ENCODE measurements at regions not wholly inside any gene's neighbourhood (a gene's known extent, or its start where the extent isn't known, plus 50 kb on each side); places are given as distances from the start of the nearest gene placed in this dataset.

DNA sequence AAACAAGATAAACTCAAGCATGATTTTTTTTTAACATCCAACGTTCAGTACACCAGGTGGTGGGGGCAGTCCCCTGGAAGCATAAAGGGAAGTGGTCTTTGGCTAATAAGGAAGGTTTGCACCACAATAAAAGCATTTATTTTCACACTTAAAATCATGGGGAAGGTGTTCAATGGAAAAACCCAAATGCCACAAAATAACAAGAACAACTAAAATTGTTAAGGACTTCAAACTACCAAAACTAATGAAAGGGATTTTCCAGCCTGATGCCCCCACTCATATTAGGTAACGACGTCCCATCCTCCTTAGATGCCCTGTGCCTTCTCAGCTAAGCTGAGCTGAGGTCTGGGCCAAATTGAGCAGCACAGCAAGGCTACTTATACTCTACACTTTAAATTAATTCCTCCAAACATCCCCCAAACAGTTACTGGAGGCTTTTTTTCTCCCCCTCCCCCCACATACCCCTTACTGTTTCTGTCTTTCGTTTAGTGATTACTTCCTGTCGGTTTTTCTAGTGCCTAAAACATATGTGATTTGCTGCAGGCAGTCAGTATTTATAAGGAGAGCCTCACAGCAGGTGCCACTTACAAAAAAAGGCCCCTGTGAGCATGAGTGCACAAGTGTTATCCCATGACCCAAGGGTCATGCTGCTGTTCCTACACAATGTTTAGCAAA, 259.7 kb upstream of the ZNF608 start:
- no peak for DNase-seq (ENCODE audit: low read depth in 2 of 2)

DNA sequence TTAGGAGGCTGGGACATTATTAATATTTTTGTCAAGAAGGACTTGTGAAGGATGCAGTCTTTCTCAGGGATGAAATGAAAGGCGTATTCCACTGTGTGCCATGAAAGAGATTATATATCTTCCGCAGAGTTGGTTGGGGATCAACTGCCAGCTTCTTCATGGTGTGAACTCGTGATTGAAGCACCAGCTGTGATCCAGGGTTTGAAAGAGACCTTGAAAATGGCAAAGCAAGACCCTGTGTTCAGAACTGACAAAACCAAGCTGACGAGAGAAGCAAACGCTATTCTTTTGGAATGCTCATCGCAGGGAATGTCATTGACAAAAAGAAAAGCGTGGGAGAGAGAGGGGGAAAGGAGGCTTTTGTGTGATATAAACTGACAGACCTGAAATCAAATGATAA, 263.9 kb upstream of the ZNF608 start:
- no peak for DNase-seq (ENCODE audit: low read depth in 2 of 2)

DNA sequence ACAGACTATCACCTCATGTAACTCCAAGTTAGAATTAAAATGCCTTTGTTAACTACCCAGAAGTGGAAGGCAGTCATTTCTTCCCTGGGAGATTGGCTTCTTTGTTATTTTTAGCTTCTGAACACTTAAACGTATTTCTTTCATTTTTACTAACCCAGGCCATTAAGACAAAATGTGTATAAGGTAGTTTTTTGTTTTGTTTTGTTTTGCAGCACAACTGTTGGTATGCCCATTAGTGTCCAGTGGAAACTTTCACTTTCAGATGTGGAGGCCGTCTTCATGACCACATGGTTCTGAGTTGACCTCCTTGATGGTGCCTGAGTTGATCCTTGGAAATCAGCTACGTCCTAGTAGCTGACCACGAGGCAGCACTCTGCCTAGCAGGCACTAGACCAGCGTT, 264.6 kb upstream of the ZNF608 start:
- DNase-seq (ENCODE audit: low read depth in 2 of 2), result no peak

DNA sequence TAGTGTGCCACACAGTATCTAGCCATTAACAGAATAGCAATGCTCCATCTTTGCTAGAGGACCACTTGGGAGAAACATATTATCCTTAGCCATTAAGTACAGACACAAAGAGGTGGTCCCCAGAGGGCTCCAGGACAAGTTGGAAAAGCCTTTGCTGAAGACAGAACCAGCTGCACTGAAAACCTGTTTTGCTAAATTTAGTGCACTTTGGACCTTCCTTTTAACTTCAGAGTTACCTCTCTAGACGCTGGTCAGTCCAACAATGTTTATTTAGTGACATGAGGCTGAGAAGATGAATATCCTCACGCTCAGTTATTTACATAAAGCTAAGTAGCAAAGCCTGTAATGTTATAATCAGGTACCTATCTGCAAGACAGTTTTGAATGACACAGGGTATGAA, 265.0 kb upstream of the ZNF608 start:
- DNase-seq (ENCODE audit: low read depth in 2 of 2), result no peak

DNA sequence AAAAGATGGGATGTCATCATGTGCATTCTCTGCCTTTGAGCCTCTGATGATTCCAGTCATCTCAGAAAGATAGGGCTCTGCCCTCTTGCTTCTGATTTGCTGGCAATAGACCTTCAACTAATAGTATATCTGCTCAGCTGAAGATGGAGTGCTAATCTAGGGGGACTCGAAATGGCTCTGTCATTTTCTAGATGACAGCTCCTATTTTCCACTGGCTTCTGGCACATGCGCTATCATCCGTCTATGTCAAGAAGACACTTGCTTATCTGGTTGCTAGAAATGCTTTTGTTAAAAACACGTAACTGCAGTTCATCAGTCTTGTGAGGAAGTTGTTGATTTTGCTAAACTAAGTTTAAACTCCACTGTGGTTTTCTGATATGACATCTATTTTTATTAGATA, 265.5 kb upstream of the ZNF608 start:
- no peak for DNase-seq (ENCODE audit: low read depth in 2 of 2)

DNA sequence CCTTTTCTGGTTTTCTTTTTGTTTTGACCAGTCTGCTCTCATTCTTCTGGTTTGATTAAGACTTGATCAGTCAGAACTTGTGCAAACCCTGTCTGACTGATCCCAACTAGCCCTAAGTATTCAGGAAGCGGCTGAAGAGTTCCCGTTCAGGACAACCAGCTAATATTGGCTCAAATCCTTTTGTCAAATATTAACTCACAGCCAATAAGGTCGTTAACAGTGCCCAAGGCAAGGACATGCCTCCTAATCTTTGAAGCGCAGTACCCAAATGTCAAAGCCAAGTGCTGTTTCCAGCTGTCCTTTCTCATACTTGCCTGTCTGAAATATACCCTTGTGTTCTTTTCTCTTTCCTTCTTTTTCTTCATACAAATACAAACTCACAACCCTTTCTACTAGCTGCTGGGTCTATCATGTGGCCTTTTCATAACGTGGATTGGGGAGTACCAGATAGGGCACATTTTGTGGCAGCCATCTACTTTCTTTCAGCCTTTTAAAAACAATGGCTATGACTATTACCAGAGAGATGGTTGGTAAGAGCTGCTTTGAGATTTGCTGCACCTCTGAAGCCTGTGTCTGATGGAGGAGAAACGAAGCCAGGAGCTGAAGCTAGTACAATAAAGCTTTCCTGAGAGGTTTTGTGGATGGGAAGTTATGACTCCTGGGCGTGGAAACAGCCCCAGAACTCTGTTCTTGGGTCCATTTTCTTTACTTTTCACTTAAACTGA, 266.4 kb upstream of the ZNF608 start:
- DNase-seq (ENCODE audit: low read depth in 2 of 2), result no peak

DNA sequence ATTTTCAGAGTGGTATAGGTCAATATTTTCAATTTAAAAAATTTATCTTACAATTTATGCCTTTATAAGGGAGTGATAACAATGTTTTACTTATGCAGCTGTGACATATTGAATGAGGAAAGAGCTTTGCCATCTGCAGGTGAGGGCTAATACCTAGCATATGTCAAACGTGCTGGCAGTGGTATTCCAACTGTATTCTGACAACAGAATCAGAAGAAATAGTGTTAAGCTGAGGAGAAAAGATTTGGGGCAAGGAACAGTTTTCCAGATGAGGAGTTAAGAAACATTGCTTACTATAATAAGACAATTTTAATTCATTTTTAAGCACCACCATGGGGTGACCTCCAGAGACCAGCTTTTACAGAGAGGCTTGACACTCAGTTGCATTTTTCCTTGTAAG, 267.8 kb upstream of the ZNF608 start:
- DNase-seq (ENCODE audit: low read depth in 2 of 2), result no peak

DNA sequence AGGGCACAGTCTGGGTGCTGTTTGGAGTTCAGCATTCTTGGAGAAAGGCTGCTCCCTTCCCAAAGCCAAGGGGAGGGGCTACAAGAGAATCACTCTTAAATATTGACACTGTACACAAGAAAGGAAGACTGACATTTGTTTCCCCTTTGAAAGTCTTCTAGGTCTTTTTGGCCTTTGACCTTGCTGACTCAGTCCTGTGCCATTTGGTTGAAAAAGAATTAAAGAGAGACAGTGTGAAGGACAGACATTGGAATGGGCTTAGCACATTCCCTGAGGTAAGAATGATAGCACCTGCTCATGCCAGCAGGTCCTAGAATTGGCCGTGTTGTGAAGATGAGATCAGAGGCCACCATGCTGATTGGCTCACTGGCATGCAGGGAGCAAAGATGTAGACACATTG, 271.4 kb upstream of the ZNF608 start:
- no peak for DNase-seq (ENCODE audit: low read depth in 2 of 2)

DNA sequence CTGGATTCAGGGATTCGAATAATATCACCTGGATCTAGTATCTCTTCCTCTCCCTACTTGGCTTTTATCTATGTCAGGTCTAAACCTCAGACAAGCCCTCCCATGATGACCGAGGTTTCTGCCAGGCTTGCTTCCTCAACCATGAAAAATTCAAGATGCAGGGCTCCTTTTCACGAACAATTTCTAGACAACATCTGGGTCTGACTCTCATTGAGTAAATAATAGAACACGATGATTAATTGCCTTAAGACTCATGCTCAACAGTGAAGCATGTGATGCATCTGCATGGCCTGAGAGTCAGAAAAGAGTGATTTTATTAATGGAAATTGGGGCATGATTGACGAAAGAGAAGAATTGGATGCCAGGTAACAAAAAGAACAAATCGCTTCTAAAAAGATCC, 277.2 kb upstream of the ZNF608 start:
- DNase-seq (ENCODE audit: low read depth in 2 of 2), result no peak

DNA sequence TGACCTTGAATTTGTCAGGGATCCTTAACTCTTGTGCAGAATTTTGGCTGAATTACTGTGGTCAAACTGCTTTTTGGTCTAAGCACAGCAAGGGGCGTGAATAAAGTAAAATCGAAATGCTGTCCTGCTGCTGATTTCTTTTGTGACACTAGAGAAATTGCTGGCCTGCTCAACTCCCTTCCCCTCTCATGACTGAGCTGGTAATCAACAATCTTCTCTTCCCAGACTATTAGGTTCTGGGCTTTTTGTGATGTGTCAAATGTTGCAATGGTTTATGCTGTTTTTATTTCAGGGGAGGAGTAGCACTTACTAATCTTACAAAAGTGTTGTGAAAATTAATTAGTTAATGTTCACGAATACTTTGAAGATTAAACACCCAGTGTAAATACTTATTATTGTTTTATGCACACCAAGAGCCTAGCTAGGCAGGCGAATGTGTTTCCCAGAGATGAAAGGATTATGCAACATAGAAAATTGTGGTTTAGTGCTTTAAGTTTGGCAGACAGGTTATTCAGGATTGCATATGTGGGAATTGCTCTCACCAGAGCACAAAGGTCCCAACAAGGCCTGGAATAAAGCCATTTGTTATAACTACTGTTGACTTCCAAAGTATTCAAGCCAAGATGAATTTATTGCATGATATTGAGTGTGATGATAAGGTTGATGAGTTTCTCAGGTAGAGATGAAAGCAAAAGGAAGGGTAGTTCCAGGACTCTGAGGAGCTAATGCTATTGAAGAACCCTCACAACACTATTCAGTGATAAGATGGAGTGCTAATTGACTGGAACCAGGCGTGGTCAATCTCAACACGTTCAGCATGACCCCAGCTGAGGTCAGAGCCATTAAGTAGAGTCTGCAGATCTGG, 280.7 kb upstream of the ZNF608 start:
- no peak for DNase-seq (ENCODE audit: low read depth in 2 of 2)

DNA sequence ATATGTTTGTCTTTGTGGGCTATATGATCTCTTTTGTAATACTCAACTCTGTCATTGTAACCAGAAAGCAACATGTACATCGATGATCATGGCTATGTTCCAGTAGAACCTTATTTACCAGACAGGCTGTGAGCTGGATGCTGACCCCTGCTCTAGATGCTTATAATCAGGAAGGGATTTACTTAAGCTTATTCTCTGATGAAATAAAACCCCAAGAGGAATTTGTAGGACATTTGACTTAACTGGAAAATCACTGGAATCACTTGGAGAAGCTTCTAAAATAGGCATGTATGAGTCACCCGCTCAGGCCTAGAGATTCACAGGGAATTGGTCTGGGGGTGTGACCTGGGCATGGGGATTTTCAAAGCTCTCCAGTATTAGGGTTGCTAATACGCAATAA, 285.8 kb upstream of the ZNF608 start:
- DNase-seq (ENCODE audit: low read depth in 2 of 2), result no peak

DNA sequence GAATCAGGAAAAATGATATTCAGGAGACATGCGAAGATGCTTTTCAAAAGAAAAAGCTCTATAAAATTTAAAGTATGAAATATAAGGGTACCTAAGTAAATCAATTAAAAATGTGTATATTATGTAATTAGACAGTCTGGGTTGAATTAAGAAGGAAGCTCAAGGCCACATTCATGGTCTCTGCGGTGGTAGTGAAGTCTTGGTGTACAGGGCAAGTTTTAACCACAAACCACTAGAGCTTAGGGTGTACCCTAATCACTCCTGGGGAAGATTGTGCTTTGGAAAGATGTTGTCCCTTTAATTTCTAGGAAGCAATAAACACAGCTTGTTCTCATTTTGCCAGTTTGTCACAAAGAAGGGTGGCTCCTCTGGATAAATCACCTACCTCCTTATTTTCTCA, 287.2 kb upstream of the ZNF608 start:
- no peak for DNase-seq (ENCODE audit: low read depth in 2 of 2)

DNA sequence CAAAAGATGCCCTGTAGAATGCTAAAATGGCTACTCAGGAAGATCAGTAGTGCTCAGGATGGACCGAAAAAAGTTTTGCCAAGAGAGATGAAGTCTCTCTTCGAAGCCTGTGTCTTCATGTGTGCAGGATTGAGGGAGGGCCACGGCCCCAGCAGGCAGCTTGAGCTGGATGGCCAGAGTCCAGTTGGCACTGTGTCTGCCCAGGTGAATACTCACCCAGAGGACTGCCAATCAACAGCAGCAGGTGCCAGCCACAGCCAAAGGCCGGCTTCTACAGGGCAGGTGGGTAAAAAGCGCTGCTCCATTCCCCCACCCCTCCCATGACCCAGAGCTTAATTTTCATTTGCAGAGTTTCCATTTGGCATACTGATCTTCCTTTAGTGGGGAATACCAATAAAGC, 287.9 kb upstream of the ZNF608 start:
- DNase-seq (ENCODE audit: low read depth in 2 of 2), result no peak

DNA sequence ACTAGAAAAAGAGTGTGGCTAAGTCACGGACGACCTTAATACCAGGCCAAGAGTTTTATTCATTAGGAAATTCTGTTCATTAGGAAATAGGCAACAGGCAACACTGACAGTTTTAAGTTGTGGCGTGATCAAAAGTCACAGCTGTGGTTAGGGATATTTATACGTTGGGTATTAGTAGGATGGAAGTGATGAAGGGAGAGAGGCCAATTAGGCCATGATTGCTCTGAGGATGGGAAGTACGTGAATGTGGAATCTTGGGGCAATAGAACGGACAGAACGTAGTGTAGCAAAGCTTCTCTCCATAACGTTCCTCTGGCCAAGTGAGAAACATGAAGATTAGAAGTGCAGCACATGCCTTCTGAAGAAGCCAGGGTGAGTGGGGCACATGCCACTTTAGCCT, 290.1 kb upstream of the ZNF608 start:
- DNase-seq (ENCODE audit: low read depth in 2 of 2), result no peak

DNA sequence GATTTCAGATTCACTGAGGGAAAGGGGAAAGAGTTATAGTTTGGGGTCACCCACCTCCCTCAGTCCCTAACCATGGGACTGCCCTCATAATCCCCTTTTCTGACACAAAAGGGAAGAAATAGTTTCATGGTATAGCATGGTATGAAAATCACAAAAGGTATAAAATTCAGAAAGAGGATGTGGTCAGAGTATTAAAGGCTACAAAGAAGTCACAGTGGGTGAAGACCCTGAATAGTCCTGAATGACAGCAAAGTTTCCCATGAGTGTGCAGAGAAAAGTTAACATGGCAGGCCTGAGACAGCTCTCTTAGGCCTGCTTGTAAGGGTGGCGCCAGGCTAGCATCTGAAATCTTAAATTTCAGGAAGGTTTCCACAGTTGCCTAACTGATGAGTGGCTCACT, 290.6 kb upstream of the ZNF608 start:
- DNase-seq (ENCODE audit: low read depth in 2 of 2), result no peak

DNA sequence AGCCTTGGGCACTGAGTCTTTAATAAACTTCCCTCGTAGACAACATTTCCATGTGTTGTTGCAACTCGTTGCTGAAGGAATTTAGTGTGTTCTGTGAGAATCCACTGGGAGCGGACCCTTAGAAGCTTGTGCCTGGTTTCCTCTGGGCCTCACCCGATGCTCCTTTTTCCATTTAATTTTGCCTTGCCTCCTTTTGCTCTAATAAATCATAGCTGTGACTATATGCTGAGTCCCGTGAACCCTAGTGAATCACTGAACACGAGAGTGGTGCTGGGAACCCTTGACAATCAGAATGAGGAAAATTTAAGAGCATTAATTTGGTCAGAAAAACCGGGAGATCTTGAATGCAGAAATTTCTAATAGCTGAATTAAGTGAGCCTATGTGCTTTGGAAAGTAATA, 291.1 kb upstream of the ZNF608 start:
- no peak for DNase-seq (ENCODE audit: low read depth in 2 of 2)

DNA sequence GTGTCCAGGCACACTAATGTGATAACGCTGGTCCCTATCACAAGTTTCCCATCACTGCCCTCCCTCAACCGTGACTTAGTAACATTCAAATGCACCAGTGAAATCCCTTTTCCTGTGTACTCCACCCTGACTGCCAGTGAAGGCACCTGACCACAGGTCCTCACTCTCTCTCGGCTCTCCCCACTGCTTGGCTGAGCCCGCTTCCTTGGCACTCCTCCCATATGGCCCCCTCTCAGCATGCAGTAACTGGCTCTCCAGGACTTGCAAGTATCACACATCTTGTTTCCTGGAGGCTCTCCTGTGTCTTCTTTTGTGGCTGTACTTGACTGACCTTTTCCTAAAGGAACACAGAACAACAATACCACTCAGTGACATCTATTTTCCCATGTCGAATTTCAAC, 292.0 kb upstream of the ZNF608 start:
- no peak for DNase-seq (ENCODE audit: low read depth in 2 of 2)

DNA sequence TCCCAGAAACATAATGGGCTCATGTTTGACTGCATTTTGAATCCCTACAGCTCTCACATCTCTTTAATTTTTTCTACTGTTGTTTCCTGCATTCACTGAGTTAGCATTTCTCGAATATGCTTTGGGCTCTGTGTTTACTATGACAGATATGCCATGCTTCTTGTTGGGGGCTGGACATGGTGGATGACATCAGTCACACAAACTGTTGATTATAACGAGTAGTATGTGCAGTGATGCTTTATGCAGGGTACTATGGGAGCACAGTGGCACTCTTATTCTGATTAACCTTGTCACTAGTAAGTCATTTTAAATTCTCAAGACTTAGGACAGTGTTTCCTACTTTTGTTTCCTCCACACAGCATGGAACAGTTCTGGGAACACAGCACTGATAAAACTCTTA, 295.4 kb upstream of the ZNF608 start:
- no peak for DNase-seq (ENCODE audit: low read depth in 2 of 2)

DNA sequence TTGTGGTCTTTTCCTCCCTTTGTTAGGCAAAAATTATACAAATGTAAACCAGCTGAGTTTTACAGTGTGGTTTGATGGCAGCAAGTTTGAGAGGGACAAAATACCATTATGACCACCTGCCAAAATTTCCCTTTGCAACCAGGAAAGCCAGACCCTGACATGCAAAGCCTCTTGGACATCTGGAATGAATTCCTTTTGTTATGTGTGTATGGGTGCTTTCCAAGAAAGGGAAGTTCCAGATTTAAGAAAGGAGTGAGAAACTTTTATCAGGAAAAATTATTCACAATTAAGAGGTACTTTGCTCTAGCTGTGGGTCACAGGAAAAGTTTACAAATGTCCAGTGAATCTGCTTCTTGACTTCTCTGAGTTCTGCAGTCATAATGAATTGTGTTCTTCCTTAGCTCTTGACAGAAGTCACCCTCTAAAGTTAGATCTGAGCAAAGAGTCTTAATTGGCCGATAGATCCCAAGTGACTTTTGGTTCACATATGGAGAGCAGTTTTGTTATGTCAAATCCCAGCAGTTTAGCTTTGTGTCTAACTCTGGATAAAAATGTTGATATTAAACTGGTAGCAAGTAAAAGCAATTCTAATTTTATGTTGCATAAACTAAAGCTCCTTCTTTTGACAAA, 295.9 kb upstream of the ZNF608 start:
- DNase-seq (ENCODE audit: low read depth in 2 of 2), result no peak

DNA sequence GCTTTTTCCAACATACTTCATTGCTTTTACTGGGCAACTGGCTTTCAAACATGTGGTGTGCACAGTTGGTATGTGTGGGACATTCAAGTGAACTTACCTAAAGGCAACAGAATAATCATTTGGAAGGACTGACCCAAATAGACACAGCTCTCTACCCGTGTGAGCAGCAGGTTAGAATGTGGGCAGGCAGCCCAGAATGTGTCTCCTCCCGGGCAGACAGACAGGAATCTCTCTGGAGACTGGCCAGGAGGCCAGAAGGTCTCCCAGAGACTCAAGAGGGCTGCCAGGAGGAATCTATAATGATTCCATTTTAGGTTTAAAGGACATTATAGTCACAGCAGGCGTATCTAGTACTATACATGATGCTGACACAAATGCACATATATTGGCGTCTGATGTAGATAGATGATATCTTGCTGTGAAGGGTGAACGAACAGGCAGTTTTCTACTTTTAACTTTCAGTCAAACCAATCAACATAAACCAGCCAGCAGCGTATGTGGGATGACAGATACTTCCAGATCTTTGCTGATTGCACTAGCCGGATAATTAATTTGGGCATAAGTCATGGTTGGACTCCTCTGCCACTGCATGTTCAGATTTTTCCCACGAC, 297.4 kb upstream of the ZNF608 start:
- no peak for DNase-seq (ENCODE audit: low read depth in 2 of 2)

DNA sequence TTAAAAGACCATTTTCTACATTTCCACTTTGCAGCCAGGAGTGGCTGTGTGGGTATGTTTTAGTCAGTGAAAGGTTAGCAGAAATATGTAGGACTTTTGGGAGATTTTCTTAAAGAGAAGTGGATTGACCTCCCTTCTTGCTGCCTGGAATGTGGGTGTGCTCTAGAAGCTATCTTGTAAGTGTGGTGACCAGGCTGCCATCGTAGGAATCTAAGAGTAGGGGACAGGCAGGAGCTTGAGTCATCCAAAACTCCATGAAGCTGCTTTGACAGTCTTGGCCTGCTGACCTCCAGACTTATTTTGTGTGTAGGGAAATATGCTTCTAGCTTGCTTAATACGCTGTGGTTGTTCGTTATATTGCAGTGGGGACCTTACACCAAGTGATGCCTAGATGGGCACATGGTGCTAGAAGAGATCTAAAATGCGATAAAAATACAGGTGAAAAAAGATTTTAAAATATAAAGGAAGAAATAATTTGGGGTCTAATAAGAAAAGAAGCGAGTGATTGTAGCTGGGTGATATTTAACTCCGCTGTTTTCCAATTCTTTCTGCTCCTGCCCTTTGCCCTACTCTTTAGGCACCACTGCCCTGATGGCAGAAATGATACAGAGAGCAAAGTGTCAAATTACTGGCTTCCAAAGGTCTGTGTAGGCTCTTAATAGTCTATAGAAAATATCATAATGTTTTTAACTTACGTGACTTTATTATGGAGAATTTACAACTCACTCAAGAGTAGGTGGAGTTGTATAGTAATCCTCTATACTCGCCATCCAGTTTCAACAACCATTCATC, 298.2 kb upstream of the ZNF608 start:
- DNase-seq (ENCODE audit: low read depth in 2 of 2), result no peak
